Thyroid gland (tissue), 4 donors: ENCODE measurements at regions not wholly inside any gene's neighbourhood (a gene's known extent, or its start where the extent isn't known, plus 50 kb on each side); places are given as distances from the start of the nearest gene placed in this dataset.

Experiments used
- CTCF ChIP-seq, 6 experiments: fragments of 200-600 bp in 3 of 6; fragments of 450-650 bp in 3 of 6; sonication (generic) in 3 of 6; IDR thresholded peaks; one replicate each; pipeline ENCODE4 v1.5.1; 2016 to 2019; ENCODE audit warnings: antibody characterized with exemption in 6 of 6, mild to moderate bottlenecking in 2 of 6, inconsistent platforms in 1 of 6, moderate library complexity in 1 of 6
- POLR2A ChIP-seq, 2 donors: fragments of 450-650 bp; IDR thresholded peaks; one replicate each; pipeline ENCODE4 v1.6.1; 2017; ENCODE audit warnings: antibody characterized with exemption in 2 of 2, mild to moderate bottlenecking in 2 of 2, moderate library complexity in 1 of 2

- TF ChIP-seq CTCF (IDR thresholded peaks at IDR 0.05) = no peak
- TF ChIP-seq POLR2A (IDR thresholded peaks at IDR 0.05) = no peak
Observed at GRCh38 chr9:33742519-33742918, 52.8 kb upstream of the PRSS3 start.
